Vagina (tissue), 2 donors: ENCODE measurements at regions not wholly inside any gene's neighbourhood (a gene's known extent, or its start where the extent isn't known, plus 50 kb on each side); places are given as distances from the start of the nearest gene placed in this dataset.

Source experiments
- CTCF ChIP-seq, 3 experiments: fragments of 450-650 bp in 2 of 3; fragments of 200-600 bp in 1 of 3; sonication (generic) in 1 of 3; IDR thresholded peaks; one replicate each; pipeline ENCODE4 v1.5.1; 2017 to 2019; ENCODE audit warnings: antibody characterized with exemption in 3 of 3, mild to moderate bottlenecking in 2 of 3, moderate library complexity in 2 of 3
- POLR2A ChIP-seq, 2 donors: fragments of 450-650 bp; IDR thresholded peaks; one replicate each; pipeline ENCODE4 v1.6.1; 2017; ENCODE audit warnings: antibody characterized with exemption in 2 of 2, mild to moderate bottlenecking in 2 of 2, moderate library complexity in 2 of 2
- POLR2AphosphoS5 ChIP-seq, 2 donors: sonication (generic); formaldehyde crosslinking; IDR thresholded peaks; one replicate each; pipeline ENCODE4 v1.9.0; 2017; ENCODE audit warnings: antibody characterized with exemption in 2 of 2, mild to moderate bottlenecking in 2 of 2, low read depth in 1 of 2; ENCODE audit not compliant: insufficient read depth in 1 of 2

- TF ChIP-seq CTCF (IDR thresholded peaks at IDR 0.05) (no peak), POLR2A (IDR thresholded peaks at IDR 0.05) (no peak), POLR2AphosphoS5 (IDR thresholded peaks at IDR 0.05; ENCODE audit: insufficient read depth in 1 of 2, low read depth in 1 of 2) (no peak)
Observed at GRCh38 chr11:80532633-80533232, 1091.9 kb upstream of the TENM4 start.
